ENCODE measurements at regions not wholly inside any gene's neighbourhood (a gene's known extent, or its start where the extent isn't known, plus 50 kb on each side); places are given as distances from the start of the nearest gene placed in this dataset.

GRCh38 chr5:30121043-30121442, 1072.4 kb upstream of the CDH6 start:
- no peak for DNase-seq

- no peak for DNase-seq
Observed at GRCh38 chr5:30117135-30117534, 1076.4 kb upstream of the CDH6 start.

GRCh38 chr5:30113542-30113941, 1079.9 kb upstream of the CDH6 start:
- DNase-seq = no peak

- no peak for DNase-seq
Observed at GRCh38 chr5:30112867-30113266, 1080.6 kb upstream of the CDH6 start.

GRCh38 chr5:30108051-30108450, 1085.4 kb upstream of the CDH6 start:
- no peak for DNase-seq

- DNase-seq = no peak
Observed at GRCh38 chr5:30106596-30106995, 1086.9 kb upstream of the CDH6 start.

- DNase-seq = no peak
Observed at GRCh38 chr5:30104872-30105596, 1088.5 kb upstream of the CDH6 start.

GRCh38 chr5:30103452-30104202, 1089.9 kb upstream of the CDH6 start:
- no peak for DNase-seq

- DNase-seq = no peak
Observed at GRCh38 chr5:30103052-30103451, 1090.4 kb upstream of the CDH6 start.

GRCh38 chr5:30102185-30102584, 1091.3 kb upstream of the CDH6 start:
- no peak for DNase-seq

- DNase-seq = no peak
Observed at GRCh38 chr5:30100929-30101328, 1092.6 kb upstream of the CDH6 start.

GRCh38 chr5:30100148-30100713, 1093.3 kb upstream of the CDH6 start:
- no peak for DNase-seq

GRCh38 chr5:30099634-30100033, 1093.9 kb upstream of the CDH6 start:
- no peak for DNase-seq

GRCh38 chr5:30098940-30099339, 1094.5 kb upstream of the CDH6 start:
- DNase-seq = no peak

GRCh38 chr5:30092548-30092947, 1100.9 kb upstream of the CDH6 start:
- DNase-seq = no peak

GRCh38 chr5:30069441-30070263, 1123.8 kb upstream of the CDH6 start:
- DNase-seq = no peak

GRCh38 chr5:30063503-30063902, 1130.0 kb upstream of the CDH6 start:
- no peak for DNase-seq

GRCh38 chr5:30051976-30052375, 1141.5 kb upstream of the CDH6 start:
- DNase-seq = no peak

GRCh38 chr5:30050056-30050815, 1143.2 kb upstream of the CDH6 start:
- no peak for DNase-seq

GRCh38 chr5:30042677-30043076, 1150.8 kb upstream of the CDH6 start:
- DNase-seq = no peak

- no peak for DNase-seq
Observed at GRCh38 chr5:30041831-30042385, 1151.6 kb upstream of the CDH6 start.

- DNase-seq = no peak
Observed at GRCh38 chr5:30041291-30041690, 1152.2 kb upstream of the CDH6 start.

All from NCI-H1417 treated with DMSO at 0.1 percent for 48 hours (cell line).